ENCODE measurements at regions not wholly inside any gene's neighbourhood (a gene's known extent, or its start where the extent isn't known, plus 50 kb on each side); places are given as distances from the start of the nearest gene placed in this dataset.
A peak's percentile ranks its signal among the peaks of the same experiment; 100 is the strongest.
"Not testable (repeated sequence)": the region's sequence is repeated elsewhere in the genome, so short reads cannot be mapped to it uniquely, and the experiment has no call there.

DNA sequence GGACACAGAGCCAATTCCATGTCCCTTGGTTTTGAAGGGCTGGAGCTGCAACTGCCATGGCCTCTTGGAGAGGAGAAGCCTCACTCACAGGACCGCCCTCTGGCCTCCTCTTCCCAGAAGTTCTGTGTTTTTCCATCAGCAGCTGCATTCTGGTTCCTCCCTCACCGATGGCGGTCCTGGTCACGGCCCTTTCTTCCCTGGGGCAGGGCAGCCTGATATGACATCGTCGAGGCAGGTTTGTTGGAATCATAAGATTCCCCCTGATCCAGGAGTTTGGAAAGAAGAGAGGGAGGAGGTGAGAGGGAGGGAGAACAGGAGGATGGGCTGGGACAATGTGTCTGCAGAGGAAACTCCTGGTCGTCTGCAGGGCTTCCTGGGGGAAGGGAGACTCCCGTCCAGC lies 82.7 kb upstream of the PDZD8 start:
- DNase-seq (ENCODE audit: low spot score), result no peak

DNA sequence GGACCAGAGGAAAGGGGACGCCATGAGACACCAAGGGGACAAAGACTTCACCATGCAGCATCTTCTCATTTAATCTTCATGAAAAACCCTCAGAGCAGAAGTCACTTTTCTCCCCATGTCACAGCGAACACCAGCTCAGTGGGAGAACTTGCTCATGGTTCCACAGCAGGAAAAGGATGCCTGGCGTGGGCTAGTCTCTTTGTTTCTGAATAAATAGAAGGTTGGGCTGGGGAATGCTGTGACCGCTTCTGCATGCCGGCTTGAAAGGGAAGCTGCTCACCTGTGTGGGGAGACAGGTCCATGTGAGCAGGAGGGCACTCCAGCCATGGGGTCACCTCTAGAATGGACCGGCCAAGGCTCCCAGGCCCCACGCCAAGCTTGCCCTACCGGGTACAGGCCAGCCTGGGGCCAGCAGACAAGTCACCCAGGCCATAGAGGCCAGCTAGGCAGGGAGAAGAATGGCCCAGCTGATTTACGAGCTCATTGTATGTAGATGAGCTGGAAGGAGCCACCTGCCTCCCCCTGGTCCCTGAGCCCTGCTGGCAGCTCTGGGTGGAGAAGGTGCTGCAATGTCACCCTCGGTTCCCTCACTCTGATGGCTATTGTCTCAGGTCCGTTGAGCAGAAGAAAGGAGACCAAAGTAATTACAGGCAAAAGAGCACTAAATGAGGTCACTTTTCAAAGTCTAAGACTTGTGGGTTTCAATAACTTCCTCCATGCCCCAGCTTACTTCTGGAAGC lies 82.0 kb upstream of the PDZD8 start:
- DNase-seq (ENCODE audit: low spot score), result no peak

DNA sequence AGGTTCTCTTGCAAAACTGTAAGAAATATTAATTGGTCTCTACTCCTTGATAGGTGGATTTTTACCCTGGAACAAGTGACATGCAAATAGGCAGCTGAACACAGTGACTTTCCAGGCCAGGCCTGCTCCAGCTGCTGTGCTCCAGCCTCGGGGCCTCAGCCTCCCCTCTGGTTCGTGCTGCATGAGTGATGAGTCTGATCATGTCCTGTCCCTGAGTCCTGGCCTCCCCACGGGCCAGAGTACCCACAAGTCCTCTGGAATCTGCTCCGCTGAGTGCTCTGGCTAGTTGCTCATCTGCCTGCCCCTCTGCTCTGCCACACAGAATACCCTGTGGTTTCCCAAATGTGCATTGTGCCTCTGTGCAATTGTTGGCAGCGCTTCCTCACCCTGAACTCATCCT lies 80.1 kb upstream of the PDZD8 start:
- no peak for DNase-seq (ENCODE audit: low spot score)

DNA sequence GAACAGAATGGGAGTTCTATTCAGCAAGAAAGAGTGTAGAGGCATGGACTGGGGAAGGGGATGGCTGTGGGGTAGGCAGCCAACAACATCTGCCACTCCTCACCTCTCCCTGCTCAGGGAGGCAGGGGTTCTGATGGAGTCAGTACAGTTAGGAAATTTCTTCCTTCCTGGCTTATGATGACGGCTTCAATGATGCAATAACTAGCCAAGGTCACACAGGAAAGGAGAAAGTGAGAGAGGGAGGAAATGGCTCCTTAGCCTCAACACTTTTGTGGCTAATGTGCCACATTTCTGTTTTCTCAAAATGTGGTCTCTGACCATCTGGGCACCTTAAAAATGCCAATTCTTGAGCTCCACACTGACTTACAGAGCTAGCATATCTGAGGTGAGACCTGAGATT lies 79.3 kb upstream of the PDZD8 start:
- no peak for DNase-seq (ENCODE audit: low spot score)

DNA sequence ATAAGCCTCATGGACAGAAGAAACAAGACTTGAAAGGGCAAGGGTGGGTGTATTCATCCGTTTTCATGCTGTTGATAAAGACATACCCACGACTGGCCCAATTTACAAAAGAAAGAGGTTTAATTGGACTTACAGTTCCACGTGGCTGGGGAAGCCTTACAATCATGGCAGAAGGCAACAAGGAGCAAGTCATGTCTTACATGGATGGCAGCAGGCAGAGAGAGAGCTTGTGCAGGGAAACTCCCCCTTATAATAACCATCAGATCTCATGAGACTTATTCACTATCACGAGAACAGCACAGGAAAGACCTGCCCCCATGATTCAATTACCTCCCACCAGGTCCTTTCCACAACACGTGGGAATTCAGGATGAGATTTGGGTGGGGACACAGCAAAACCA lies 78.2 kb upstream of the PDZD8 start:
- DNase-seq (ENCODE audit: low spot score), result not testable (repeated sequence)

DNA sequence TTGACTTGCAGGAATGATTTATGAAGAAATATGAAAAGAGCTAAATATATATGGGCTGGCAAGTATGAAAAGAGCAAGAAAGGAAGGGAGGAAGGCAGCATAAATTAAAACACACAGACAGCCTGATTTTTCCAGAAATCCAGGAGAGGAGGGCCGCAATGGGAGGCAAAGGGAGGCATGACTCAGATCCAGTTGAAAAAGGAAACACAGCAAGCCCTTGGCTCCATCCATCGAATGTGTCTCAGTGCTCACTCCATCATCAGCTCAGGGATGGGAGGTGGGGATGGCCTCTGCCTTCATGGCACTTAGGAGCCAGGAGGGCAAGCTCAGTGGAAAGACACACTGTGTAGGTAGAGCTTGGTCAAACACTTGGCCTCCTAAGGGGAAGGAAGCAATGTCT lies 75.7 kb upstream of the PDZD8 start:
- DNase-seq (ENCODE audit: low spot score), result no peak

DNA sequence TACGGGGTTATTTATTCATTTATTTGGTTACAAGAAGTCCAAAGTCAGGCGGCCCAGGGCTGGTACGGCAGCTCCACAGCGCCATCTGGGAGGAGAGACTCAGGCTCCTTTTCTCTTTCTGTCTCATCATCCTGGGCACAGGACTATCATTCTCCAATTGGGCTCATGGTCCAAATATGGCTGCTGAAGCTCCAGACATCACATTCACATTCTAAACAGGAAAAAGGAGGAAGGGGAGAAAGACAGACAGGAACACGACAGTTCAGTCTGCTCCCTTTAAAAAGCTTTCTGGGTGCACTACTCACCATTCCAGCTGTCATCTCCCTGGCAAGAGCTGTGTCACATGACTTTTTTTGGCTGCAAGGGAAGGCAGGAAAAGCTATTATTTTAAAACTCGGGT lies 74.4 kb upstream of the PDZD8 start:
- DNase-seq (ENCODE audit: low spot score), result no peak

DNA sequence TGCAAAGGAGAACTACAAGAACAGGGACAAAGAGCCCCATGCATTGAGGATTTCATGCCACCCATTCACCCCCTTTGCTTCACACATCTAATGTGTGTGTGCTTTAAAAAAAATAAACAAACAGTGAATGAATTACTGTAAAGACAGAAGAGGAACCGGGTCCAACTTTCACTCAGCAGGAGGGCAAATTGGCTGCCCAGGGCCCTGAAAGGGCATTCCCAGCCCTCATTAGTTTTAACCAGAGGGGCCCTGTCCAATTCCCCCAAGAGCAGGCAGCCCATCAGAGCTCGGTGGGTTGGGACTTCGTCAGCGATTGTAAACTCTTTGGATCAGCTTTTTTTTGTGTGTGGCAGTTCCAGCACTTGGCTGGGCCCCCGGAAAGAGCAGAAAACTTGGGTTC lies 73.6 kb upstream of the PDZD8 start:
- DNase-seq (ENCODE audit: low spot score), result no peak

DNA sequence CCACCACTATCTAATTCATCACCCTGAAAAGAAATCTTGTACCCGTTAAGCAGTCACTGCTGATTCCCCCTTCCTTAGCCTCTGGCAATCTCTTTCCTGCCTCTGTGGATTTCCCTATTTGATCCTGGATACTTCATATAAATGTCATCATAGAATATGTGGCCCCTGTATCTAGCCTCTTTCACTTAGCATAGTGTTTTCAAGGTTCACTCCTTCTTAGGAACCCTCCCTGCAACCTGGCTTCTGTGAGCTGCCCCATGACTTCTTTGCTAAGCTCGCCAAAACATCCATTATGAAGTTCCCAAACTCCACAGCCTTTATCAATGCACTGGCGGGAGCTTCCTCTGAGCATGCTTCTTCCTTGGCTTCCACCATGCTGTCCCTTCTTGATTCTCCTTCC lies 70.8 kb upstream of the PDZD8 start:
- DNase-seq (ENCODE audit: low spot score), result no peak

DNA sequence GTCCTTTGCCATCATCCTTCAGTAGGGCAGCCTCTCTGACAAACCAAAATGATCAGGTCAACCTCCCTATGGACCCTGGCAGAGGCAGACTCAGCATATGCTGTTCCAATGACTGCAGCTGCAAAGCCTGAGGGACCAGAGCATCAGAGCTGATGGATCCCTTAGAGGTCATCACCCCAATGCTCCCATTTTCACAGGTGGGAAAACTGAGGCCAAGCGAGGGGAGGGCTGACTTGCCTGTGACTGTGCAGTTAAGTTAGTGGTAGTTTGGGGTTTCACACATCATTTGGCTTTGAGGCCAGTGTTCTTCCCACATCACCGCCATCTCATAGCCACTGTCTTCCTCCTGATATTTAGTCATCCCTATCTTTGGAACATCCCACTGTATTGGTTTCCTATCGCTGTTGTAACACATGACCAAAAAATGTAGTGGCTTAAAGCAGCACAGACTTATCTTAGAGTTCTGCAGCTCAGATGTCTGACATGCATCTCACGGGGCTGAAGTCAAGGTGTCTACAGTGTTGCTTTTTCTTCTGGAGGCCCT lies 69.3 kb upstream of the PDZD8 start:
- DNase-seq (ENCODE audit: low spot score), result no peak

DNA sequence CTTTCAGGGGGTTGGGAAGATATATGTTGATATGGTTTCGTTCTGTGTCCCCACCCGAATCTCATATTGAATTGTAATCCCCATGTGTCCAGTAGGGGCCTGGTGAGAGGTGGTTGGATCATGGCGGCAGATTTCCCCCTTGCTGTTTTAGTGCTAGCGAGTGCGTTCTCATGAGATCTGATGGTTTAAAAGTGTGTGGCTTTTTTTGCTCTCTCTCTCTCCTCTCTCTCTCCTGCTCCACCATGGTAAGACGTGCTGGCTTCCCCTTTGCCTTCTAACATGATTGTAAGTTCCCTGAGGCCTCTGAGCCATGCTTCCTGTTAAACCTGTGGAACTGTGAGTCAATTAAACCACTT lies 68.4 kb upstream of the PDZD8 start:
- no peak for DNase-seq (ENCODE audit: low spot score)

DNA sequence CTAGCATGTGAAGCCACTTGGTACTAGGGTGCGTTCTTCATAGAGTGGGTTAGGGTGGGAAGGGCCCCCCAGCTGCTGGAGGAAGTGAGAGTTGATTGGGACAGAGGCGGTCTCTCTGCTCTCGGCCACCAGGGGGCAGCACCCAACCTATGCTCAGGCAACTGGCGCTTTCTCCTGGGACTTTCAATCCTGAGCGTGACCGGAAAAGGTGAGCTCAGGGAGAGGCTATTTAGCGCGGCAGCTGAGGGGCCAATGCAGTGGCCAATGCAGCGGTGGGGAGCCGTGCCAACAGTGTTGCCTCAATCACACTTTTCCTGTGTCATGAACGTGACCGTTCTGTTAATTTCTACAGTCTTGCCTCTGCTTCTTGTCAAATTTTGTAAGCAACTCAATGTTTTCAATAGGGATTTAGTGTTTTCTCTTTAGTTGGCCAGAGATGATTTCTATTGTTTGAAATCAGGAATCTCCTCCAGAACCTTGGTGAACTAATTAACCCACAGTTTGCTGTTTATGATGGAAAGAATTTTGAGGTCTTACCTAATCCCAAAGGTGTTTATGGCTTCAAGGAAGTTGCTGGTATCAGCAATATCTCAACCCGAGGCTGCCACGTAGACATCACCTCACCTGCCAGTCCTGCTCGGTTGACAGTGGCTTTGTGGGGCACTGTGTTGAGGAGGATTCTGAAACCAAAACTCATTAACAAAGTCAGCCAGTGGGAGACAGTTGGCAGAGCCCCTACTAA lies 67.9 kb upstream of the PDZD8 start:
- DNase-seq (ENCODE audit: low spot score), result peak; percentile 53

DNA sequence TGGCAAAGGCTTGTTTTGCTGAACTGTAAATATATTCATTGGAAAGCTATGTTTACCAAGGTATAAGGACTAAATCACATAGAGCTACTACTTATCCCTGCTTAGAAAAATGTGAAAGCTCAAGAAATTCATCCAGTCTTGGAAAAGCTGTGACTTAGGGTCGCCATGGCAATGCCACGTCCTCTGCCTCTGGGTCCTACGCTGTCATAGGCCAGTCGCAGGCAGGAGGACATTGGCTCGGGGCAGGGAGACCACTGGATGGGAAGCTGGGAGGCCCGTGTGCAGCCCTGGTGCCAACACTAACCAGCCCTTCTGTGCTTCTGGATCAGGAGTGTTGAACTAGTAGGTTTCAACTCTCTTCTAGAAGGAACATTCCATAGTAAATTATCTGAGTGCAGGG lies 67.3 kb upstream of the PDZD8 start:
- DNase-seq (ENCODE audit: low spot score), result no peak

DNA sequence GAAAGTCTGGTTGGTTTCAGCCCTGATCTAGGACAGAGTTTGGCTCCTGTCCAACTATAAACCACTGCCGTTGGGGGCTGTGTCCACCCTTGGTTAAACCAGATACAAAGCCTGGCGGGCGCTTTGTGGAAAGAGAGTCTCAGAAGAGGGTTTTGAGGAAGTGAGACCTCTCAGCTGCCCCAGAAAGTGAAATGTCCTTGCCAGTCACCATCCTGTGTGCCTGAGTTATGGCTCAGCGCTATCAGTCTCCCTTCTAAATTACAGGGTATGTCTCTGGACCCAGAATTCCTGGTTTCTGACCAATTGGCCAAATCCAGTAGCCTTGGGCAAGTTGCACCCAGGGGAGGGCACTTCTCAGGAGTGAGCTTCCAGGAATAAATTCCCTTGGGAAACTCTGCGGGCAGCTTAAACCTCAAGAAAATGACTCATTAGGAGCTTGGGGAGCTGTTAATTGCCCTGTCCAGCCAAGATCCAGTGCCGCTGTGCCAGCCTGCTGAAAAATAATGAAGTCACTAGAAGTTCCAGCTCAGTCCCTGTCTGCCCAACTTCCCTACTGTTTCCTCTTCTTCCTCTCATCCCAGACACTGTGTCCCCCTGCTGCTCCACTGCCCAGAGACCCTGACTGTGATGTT lies 66.7 kb upstream of the PDZD8 start:
- peak; percentile 85 for DNase-seq (ENCODE audit: low spot score)

DNA sequence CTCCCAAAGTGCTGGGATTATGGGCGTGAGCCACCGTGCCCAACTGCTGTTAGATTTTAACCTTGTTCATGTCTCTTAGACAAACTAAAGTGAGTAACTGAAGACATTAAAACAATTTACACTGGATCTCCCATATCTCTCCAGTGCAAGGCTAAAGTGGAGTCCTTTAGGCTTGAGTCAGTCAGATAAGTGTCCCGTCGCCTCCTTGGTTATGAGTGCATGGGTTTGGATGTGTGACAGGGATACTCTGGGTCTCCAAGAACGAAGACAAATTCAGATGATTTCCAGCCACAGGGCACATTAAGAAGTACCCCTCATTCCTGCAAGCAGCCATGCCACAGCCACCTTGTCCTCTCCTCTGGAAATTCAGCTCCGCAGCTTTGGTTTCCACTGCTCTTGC lies 66.1 kb upstream of the PDZD8 start:
- DNase-seq (ENCODE audit: low spot score), result no peak

DNA sequence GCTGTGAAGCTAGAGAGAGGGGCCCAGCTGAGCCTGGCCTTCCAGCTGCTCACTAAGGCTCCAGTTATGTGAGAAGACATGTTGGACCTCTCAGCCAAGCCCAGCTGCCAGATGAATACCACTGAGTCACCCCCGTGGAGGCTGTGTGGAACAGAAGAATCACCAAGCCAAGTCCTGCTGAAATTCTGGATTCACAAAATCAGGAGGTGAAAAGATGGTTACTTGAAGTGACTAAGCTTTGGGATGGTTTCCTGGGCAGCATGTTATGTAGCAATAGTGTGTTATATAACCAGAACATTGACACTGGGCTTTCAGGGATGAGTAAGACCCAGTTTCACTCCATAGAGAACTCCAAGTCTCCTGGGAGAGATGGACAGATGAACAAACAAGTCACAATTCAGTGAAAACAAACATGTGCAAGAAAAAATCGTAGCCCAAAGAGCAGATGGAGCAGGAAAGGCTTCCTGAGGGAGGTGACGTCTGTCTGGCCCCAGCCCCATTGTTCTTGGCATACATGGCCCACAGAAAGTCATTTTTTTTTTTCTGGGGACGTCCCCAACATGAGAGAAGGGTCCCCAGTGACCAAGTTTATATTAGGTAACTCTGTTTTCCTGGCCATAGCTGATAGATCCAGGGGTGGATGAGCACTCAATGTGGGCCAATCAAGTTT lies 64.1 kb upstream of the PDZD8 start:
- DNase-seq (ENCODE audit: low spot score), result no peak

DNA sequence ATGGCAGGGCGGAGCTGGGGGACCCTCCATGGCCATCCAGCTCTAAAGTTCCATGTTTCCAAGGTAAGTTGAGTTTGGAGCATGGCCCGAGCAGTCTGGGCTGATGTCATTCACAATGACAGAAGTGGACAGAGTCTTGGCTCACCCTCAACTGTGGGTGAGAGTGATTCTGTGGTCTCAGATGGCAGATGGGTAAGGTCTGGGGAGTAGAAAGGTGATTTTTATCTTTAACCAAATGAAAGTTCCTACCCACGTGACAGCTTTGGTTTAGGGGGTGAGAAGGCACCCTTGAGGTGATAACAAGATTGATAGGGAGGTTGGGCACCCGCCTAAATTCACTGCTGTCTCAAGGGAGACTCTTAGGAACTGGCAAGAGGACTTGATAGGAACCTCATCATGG lies 57.6 kb upstream of the PDZD8 start:
- no peak for DNase-seq (ENCODE audit: low spot score)

DNA sequence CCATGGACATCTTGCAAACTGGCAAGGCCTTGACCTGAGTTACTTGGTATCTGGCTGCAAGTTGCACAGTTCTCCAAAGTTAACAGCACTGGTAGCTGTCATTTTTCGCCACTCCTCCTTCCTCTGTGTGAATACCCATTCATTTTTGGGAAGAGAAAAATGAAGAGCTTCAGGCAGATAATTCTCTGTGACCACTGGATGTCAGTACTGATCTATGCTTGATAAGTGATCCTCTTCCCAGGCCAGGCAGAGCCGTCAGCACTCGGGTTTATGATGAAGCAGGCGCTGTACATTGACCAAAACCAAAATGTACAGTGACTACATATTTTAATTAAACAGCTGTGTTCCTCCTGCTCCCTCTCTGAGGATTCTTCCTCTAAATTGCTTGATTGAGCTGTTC lies 55.9 kb upstream of the PDZD8 start:
- DNase-seq (ENCODE audit: low spot score), result peak; percentile 12

DNA sequence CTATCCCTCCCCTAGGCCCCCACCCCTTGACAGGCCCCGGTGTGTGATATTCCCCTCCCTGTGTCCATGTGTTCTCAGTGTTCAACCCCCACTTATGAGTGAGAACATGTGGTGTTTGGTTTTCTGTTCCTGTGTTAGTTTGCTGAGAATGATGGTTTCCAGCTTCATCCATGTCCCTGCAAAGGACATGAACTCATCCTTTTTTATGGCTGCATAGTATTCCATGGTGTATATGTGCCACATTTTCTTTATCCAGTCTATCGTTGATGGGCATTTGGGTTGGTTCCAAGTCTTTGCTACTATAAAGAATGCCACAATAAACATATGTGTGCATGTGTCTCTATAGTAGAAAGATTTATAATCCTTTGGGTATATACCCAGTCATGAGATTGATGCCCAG lies 55.3 kb upstream of the PDZD8 start:
- DNase-seq (ENCODE audit: low spot score), result not testable (repeated sequence)

DNA sequence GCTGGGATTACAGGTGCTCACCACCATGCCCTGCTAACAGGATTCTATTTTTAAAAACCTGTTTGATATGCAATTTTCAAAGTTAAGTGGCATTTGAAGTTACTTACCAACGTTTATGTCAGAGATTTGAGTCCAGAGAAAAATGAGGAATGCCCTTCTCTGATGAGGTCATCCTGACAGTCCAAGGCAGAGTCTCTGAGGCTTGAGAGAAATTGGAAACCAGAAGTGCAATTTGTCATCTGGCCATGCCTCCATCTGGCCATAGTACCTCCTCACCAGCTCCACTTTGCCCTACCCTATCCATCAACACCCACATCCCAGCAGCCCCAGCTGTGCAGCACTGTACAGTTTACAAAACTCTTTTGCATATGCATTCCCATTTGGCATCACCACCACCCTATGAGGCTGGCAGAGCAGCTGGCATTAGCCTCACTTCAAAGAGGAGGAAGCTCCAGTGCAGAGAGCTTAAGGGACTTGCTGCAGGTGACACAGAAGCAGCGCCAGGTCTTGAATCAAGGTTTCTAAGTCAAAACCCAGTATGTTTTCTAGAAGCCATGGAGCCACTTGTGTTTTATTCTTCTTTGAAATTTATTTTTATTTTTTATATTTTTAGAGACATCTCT lies 54.5 kb upstream of the PDZD8 start:
- DNase-seq (ENCODE audit: low spot score), result no peak

DNA sequence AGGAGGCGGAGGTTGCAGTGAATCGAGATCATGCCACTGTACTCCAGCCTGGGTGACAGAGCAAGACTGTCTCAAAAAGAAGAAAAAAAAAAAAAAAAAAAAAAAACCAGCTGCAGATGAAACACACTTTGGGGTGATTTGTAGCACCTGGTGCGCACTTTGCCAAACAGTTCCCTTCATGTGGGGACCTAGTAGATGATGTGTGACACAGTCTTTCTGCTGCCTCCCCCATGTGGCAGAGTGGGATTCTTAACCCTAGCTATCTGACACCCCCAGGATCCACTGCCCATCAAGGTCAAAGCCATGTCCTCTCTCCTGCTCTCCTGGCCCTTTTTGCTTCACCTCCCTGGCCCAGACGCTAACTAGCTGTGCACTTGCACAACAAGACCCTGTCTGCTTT lies 52.1 kb upstream of the PDZD8 start:
- no peak for DNase-seq (ENCODE audit: low spot score)

DNA sequence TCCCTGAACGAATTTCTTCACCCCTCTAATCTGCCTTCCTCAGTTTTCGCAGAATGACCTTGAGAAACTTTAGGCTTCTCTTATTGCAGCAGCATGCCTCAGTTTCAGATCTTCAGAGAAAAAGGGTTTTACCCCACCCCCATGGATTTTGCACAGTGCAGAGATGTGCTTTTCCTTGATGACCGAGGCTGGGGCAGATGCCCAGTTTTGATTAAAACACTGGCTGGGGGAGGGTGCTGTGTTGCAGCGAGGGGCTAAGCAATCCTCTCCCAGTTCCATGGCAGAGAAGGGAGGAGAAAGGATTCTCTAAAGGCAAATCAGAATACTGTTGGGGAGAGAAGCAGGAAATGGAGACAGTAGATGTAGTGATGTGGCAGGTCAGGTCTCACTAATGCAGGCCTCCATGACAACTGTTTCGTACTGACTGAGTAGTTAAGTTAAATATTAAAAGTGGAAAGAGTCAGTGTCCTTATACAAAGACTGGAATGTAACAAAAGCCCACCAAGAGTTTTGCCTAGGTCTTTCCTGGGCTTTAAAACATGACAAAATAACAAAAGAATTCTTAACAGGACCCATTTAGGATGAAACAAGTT lies 50.8 kb upstream of the PDZD8 start:
- DNase-seq (ENCODE audit: low spot score), result no peak
